ENCODE measurements at regions not wholly inside any gene's neighbourhood (a gene's known extent, or its start where the extent isn't known, plus 50 kb on each side); places are given as distances from the start of the nearest gene placed in this dataset.
"Not testable (repeated sequence)": the region's sequence is repeated elsewhere in the genome, so short reads cannot be mapped to it uniquely, and the experiment has no call there.

DNA sequence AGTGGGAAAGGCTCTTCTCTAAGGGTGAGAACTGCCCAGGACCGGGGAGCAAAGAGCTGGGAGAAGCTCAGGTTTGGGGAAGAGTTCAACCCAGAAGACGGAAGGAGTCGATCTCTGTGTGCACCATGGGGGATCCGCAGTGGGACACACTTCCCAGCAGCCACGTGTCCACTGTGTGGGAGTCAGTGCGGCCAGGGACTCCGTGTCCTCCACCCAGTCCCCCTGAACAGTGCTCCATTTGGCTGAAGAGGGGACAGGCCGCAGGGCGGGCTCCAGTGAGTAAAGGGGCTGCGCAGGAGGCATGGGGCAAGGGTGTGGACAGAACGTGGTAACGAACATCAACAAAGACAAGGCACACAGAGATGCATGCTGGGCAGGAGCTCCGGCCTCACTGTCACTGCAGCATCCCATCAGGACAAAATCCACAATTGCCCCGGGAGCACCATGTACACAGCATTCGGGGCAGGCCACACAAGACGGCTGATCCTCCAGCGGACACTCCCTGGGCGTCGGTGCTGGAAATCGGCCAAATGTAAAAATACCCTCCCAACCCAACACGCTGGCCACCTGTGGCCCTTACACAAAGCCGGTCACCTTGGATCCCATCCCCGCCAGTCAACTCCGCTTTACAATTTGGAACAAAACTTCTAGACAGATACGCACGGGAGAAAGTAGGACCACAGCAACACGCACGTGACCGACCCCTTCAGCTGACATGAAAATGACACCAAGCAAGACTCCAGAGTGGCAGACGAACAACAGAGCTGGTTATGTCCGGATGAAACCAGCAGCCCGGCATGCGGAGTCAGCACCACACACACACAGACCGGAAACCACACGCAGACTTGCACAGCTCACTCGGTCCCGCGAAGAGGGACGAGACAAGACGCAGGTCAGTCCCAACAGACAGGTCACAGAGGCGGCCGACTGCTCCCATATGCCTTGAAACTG, 366.8 kb downstream of the SHANK2 start:
- DNase-seq, result no peak

DNA sequence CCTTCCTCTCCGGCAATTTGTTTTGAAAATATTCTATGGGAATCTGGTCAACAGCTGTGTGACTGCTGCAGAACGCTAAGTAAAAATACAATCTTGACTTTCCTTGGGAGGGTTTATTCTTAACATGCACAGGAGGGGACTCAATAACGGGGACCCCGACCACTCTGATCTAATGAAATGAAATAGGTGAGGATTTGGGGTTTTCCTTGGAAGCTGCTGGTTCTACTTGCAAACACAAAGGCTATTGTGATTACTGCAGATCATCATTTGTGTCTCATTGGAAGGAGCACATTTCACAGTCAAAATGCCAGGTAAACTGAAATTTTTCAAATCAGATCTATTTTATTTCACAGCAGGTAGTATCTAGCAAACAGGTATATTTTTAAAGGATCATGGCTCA, 366.1 kb downstream of the SHANK2 start:
- no peak for DNase-seq

DNA sequence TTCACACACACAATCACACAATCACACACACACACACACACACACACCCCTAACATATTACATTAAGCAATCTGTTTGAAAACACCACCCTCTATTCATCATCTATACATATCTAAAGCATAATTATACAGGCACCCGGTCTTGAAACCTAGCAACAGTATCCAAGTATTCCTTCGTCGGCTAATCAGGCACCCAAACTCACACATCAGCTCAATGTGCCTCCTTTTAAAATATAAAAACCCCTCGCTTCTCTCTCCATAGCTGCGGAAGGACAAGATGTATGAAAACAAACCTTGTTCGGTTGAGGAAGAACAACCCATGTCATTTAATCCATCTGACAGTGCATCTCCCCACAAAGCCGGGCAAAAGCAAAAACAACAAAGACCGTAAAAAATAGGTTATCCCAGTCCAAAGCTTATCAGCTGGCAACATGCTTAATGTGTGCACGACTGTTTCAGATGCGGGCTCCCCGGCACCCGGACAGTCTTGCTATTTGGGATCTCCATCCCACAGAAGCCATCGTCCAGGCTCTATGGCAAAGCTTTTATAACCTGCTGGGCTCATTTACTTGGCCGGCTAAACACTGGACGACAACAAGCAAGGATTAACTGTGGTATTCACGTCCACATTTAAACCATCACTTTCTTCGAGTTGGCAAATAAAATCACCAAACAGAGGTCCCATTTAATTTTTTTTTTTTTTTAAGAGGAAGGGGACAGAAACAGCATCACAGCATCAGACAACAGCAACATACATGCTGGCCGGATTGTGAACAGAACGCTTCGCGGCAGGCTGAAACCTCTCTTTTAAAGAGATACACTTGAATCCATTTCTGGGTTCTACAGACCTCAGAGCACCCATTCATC, 365.5 kb downstream of the SHANK2 start:
- no peak for DNase-seq

DNA sequence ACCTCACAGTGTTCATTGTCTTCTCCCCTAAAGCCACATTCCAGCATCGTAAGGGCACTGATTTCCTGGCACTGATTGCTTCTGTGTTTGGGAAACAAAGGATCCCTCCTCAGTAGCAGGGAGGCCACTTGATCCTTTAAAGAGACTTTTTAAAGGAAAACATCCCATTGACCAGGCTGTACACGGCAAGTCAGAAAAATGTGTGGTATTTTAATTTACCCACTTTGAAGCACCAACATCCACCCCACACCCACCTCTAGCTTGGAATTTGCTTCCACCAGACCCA, 364.9 kb downstream of the SHANK2 start:
- DNase-seq, result no peak

DNA sequence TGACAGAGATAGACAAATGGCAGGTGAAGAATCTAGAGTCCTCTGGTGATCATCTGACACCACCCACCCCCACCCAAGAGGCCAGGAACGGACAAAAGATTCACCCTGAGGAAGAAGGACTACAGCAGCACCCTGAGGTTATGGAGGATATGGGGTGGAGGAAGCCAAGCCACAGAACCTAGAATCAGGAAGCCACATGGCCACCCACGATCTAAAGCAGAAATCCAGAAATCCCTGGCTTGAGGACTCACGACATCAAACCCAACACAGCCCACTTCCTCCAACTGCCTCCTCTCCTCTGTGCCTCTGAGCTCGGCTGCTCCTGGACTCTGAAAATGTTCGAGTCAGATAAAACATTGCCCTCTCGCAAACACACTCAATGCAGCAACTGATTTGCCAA, 364.3 kb downstream of the SHANK2 start:
- no peak for DNase-seq

DNA sequence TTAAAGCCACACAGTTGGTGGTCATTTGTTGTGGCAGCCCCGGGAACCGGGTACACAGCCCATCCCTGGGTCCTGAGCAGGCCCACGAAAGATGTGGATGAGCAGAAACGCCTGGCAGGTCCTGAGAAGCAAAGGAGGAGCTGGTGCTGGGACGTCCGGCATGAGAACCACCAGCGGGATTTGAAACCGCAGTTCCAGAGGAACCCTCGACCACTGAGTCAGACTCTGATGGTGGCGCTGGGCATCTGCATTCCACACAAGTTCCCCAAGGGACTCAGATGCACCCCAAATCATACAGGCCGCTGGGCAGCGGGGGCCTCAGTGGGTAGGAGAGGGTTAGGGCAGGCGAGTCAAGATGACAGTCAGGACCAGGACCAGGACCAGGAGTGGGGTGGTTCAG, 363.0 kb downstream of the SHANK2 start:
- no peak for DNase-seq

DNA sequence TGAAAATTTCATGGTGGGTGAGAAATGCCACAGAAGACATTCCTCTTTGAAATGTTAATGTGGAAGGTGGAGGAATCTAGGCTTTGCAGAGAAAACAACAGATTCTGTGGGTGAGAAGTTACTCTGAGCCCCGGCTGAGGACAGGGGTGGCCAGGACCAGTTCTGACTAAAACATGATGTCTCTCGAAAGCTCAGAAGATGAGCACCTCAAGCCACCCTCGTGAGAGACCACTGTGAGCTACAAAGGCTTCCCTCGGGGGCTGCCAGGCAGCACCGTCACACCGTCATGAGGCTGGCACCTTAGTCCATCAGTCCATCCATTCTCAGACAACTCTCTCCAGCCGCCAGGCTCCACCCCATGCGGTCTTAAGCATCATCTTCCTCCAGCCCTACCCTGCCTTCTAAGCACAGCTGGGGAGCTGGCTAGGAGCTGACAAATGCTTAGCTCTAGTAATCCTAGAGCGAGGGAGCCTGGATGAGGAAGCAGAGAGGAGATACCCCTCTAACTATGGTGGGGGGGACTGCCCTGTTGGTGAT, 360.5 kb downstream of the SHANK2 start:
- DNase-seq, result no peak

DNA sequence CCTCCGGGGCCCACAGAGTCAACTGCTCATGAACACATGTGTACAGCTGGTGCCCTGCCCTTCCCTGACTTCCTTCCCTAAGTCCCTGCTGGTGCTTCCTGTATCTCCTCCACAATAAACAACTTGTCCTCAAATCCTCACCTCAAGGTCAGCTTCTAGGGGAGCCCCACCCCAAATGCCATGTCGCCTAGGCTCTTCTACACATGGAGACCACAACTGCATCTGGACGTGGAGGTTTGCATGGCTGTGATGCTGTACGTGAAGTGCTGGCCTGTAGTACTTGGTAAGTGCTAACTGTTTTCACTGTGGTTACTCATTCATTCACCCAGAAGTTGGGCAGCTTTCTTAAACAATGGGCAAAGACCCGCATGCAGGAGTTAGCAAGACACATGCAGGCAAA, 359.5 kb downstream of the SHANK2 start:
- DNase-seq, result no peak

DNA sequence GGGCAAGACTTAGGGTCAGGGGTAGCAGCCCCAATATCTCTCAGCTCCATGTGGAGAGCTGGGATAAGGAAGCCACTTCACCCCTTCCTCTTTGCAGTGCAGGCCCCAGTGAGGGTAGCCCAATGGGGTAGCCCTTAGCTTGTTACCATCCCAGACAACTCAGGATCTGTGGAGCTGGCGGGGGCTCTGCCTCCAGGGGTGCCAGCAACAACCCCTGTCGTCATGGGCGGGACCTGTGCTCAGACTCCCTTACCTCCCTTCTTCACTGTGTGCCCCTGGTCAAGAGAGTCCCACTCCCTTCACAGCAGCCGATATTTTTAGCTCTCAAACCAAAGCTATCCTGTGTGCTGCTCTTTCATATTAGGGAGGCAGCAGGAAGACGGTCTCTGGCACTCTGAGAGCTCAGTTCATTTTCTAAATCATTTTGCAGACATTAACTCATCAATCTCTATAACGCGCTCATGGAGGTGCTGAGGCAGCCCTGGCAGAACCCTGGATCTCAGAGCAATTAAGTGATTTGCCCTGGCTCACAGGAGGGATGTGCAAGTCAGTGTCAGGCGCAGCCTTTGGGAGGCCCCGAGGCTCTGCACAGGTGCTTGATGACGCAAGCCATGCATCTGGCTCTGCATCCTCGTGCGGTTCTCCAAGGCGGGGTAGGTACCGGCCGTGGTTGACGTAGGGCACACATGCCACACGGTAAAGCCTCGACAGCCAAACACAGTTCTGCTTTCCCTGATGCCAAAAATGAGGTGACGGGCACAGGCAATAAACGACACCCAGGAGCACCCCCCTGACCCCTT, 357.6 kb downstream of the SHANK2 start:
- no peak for DNase-seq

DNA sequence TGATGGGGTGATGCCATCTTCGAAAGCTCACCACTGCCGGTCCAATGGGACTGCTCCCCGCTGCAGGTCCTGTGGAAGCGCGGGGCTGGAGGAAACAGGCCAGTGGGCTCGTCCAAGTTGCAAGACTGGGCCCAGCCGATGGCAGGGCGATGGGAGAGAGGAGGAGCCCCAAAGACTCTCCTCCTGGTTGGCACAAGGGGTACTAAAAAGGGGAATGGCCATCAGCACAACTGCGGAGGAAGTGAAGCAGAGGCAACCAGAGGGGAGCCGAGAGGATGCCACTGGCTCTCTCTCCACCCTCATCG, 357.1 kb downstream of the SHANK2 start:
- DNase-seq, result no peak

DNA sequence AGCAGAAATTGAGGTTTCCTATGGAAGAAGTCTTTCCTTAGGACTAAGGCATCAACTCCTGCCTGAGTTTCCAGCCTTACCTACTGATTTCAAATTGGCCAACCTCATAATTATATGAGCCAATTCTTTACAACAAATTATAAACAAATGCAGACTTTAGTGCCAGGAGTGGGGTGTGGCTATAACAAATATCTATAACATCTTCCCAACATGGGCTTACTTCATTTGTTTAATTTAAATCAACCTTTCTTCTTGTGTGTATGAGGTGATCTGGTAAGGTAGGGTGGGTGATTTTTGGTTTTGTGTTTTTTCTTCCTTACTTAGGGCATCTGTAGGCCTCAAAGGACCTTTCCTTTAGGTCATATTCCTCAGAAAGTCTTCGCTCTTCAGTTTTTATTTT, 354.9 kb downstream of the SHANK2 start:
- no peak for DNase-seq

DNA sequence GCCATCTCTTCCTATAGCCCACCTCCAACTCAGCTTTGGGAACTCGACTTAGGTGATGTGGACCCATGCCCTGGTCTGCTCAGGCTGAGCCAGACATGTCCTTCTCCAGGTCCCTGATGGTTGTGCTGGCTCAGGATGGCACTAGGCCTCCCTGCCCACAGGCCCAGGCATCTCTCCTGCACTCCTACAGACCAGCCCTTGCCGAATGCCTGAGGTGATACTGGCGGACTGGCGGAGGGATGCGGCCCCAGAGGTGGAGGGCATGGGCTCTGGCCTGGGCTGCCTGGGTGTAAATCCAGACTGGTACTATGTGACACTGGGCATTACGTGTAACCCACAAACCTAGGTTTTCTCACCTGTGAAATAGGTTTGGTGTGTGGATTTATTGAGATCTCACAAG, 352.8 kb downstream of the SHANK2 start:
- DNase-seq, result no peak

DNA sequence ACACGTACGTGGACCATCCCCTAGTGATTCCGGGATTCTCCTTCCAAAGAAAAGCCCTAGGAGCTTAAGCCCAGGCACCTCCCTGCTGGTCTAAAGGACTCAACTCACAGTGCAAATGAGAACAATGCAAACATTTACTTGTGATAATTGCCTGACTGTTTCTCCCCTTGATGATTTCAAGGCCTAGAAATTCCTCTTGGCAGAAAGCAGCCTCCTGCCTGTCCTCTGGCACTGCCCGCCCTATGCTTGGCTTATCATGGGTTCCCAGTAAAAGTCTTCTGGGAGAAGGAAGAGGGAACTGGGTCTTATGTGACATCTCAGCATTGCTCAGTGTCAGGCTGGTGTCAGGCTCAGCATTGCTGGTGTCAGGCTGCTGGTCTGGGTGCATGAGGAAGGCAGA, 351.8 kb downstream of the SHANK2 start:
- DNase-seq, result no peak

DNA sequence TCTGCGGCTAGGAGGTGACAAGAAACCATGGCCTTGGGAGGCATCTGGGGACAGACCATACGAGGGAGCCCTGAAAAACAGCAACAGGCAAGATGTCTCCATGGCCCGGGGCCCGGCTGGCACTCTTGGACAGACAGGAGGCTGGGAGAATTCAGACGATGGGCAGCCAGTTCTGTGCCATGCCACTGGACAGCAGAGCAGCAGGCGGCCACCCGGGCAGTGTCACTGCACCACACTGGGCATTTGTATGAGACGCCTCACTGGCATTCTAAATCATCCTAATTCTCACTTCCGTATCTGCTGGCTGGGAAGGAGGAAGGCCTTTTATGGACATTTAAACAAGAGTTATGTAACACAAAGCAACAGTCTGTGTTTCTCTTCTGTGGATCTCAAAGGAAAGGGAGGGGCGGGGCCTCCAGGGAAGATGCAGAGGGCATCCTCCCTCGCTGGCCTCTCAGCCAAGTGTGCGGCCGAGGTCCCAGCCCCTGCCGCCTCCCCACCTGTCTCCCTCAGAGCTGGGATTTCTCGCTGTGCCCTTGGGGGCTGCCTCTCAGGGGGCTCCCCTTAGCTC, 350.3 kb downstream of the SHANK2 start:
- no peak for DNase-seq

DNA sequence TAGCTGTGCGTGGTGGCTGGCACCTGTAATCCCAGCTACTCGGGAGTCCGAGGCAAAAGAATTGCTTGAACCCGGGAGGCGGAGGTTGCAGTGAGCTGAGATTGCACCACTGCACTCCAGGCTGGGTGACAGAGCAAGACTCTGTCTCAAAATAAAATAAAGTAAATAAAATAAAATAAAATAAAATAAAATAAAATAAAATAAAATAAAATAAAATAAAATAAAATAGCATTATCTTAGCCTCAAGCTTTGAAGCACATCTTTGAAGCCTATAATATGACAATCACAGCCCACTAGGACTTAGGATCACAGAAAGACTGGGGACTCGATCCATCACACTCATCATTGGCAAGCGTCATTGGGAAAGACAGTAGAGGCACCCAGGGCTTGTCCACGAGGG, 349.1 kb downstream of the SHANK2 start:
- DNase-seq, result not testable (repeated sequence)

DNA sequence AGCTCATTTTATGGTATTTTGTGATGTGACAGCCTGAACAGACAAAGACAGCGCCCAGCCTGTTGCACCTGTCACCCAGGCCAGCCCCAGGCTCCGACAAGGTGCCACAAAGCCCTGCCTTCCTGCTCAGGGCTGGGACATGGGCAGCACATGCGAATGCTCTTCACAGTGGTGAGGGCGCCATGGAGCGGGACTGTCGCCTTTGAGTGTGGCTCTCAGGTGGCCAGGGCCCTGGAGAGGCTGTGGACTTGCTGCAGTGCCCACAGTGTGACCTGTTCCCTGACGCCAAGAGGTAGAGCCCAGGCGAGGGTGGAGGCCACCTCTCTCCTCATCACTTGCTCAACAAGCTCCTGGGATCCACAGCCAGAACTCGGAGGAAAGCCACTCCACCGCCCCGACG, 346.3 kb downstream of the SHANK2 start:
- no peak for DNase-seq

DNA sequence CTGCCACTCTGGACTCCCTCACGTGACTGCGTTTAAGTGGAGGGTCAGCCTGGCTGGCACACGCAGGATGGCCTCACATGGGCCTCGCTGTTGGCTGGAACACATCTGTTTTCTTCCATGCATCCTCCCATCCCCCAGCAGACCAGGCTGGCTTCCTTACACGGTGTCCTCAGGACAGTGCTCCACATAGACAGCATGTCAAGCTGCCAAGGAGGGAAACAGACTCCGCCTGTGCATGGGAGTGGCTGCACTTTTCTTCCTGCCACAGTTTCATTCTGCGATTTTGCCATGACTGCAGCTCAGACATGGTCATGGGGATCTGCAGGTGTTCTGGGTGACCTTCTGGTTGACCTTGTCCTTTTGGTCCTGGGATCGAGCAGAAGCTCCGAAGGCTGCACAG, 344.2 kb downstream of the SHANK2 start:
- no peak for DNase-seq

DNA sequence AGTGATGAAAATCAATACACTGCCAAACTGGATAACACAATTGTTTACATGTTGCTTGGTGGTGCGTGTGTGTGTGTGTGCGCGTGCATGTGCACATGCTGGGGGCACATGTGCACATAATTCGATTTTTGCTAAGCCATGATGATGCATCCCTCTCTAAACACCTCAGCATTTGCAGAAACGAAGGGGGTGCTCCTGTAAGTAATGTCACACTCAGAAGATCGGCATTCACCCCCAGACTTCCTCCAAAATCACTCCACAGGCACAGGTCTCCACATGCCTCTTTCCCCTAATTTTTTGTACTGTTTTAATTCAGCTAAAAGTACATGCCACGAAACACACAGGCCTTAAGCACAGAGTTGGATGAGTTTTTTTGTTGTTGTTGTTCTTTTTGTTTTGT, 341.5 kb downstream of the SHANK2 start:
- no peak for DNase-seq

DNA sequence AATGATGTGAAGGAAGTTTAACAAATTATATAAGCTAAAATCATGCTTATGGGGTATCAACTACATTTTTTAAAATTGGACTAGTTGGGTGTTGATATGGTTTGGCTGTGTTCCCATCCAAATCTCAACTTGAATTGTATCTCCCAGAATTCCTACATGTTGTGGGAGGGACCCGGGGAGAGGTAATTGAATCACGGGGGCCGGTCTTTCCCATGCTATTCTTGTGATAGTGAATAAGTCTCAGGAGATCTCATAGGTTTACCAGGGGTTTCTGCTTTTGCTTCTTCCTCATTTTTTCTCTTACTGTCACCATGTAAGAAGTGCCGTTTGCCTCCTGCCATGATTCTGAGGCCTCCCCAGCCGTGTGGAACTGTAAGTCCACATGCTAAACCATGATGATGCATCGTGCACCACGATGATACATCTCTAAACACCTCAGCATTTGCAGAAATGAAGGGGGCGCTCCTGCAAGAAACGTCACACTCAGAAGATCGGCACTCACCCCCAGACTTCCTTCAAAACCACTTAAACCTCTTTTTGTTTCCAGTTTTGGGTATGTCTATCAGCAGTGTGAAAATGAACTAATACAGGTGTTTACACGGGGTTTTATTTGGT, 340.0 kb downstream of the SHANK2 start:
- DNase-seq, result no peak

DNA sequence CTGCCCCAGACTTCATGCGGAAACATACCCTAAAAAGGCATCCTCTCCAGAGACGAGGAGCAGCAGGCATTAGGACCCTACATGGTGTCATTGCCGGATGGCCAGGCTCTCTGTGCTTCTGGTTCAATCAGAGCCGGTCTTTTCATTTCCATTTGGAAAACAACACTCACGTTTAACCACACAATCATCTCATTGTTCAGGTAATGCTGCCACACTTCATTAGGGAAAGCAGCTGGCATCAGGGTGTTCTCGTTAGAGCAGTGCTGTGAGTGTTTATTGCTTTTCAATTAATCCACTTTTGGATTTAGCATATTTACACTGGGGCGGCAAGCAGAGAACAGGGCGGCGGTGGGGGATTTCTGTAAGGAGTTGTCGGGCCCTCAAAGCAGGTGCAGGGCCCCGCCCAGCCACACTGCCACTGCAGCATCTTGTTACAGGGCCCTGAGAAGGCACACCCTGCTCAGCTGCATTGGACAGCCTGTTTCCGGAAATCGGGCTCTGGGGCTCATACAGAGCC, 338.6 kb downstream of the SHANK2 start:
- no peak for DNase-seq

DNA sequence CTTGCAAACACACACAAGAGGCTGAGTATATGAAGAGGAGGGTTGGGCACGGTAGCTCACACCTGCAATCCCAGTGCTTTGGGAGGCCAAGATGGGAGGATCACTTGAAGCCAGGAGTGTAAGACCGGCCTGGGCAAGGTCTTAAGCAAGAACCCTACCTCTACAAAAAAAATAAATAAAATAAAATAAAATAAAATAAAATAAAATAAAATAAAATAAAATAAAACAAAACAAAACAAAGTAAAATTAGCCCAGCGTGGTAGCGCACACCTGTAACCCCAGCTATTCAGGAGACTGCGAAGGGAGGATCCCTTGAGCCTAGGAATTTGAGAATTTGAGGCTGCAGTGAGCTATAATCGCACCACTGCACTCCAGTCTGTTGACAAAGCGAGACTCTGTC, 337.9 kb downstream of the SHANK2 start:
- DNase-seq, result no peak

Measured in NCI-H446 treated with DMSO at 0.1 percent for 48 hours (cell line).